ENCODE measurements at regions not wholly inside any gene's neighbourhood (a gene's known extent, or its start where the extent isn't known, plus 50 kb on each side); places are given as distances from the start of the nearest gene placed in this dataset.

DNA sequence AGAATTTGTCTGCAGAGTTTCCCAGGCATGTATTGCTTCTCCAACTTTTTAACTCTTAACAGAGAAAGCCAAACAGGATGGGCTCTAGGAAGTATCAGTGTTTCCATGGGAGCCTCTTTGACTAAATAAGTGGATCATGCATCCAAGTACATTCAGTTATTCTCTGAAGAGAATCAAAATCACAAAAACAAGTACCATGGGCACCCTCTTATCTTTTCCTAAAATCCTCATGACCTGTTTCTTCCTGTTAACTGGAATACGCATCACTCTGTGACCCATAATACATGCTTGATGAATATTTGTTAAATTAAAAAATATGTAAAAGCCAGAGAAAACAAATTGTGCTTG, 186.9 kb upstream of the MGMT start:
- Mint-ChIP-seq H3K4me1 (no peaks in the 10 kb centered on the region), H3K9me3 (peaks cover 6% of the 10 kb centered on the region), H3K27ac (no peak overlapping the region), H3K4me3 (no peak overlapping the region), H3K36me3 (ENCODE audit: low read depth) (no peaks in the 10 kb centered on the region), H3K27me3 (peaks cover 7% of the 10 kb centered on the region)
- intact Hi-C loops (cut with micrococcal nuclease) = no loop called here
- POLR2A ChIA-PET = no interaction called here
- DNase-seq (no peak), ATAC-seq (ENCODE audit: low read depth) (no peak)
- TF ChIP-seq, protein P1, sequence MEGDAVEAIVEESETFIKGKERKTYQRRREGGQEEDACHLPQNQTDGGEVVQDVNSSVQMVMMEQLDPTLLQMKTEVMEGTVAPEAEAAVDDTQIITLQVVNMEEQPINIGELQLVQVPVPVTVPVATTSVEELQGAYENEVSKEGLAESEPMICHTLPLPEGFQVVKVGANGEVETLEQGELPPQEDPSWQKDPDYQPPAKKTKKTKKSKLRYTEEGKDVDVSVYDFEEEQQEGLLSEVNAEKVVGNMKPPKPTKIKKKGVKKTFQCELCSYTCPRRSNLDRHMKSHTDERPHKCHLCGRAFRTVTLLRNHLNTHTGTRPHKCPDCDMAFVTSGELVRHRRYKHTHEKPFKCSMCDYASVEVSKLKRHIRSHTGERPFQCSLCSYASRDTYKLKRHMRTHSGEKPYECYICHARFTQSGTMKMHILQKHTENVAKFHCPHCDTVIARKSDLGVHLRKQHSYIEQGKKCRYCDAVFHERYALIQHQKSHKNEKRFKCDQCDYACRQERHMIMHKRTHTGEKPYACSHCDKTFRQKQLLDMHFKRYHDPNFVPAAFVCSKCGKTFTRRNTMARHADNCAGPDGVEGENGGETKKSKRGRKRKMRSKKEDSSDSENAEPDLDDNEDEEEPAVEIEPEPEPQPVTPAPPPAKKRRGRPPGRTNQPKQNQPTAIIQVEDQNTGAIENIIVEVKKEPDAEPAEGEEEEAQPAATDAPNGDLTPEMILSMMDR (IDR thresholded peaks at IDR 0.05) = no peak
- CTCF ChIA-PET = no interaction called here

DNA sequence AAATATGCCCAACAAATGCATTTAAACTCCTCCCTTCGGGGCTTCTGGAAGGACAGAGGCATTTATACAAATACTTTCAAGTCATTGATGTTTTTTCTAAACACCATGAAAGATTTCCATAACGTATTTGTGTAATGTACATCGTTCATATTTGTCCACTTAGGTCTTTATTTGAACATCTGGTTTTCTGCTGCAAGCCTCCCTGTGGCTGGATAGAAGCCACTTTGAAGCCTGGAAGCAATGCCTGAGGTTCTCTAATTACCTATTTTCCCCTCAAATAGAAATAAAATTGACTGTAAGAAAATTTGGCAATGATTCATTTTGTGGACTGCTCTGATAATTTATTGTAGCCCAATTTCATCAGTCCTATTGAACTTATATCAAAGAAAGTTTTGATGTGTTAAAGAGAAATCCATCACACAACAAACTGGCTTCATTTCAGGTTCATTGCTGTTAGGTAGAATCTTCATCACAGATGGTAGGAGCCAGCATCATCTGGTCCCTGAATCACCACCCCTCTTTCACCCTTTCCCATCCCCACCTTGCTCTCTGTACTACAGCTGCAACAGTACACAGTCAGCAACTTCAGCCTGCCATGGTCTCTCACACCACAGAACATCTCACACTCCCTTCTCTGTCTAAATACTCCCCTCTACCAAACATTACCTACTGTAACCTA, 186.0 kb upstream of the MGMT start:
- intact Hi-C loops (cut with micrococcal nuclease) = no loop called here
- Mint-ChIP-seq H3K9me3 (peaks cover 6% of the 10 kb centered on the region), H3K4me3 (no peak overlapping the region), H3K27me3 (peaks cover 7% of the 10 kb centered on the region), H3K4me1 (no peaks in the 10 kb centered on the region), H3K36me3 (ENCODE audit: low read depth) (no peaks in the 10 kb centered on the region), H3K27ac (no peak overlapping the region)
- CTCF ChIA-PET = no interaction called here
- POLR2A ChIA-PET = no interaction called here
- ATAC-seq (ENCODE audit: low read depth) (no peak), DNase-seq (no peak)
- TF ChIP-seq, protein P1 (IDR thresholded peaks at IDR 0.05) = no peak

DNA sequence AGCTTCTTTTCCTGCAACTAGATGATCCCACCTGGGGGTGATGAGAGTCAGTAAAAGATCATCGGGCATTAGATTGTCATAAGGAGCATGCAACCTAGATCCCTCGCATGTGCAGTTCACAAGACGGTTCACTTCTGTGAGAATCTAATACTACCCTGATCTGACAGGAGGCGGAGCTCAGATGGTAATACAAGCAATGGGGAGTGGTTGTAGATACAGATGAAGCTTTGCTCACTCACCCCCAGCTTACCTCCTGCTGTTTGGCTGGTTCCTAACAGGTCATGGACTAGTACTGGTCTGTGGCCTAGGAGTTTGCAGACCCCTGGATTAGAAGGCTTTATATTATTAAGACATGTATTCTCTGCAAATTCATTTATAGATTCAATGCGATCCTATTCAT, 181.6 kb upstream of the MGMT start:
- ChIA-PET POLR2A (no interaction called here), CTCF (no interaction called here)
- Mint-ChIP-seq H3K9me3 (peaks cover 6% of the 10 kb centered on the region), H3K27ac (no peak overlapping the region), H3K4me3 (no peak overlapping the region), H3K36me3 (ENCODE audit: low read depth) (no peaks in the 10 kb centered on the region), H3K27me3 (peaks cover 7% of the 10 kb centered on the region), H3K4me1 (no peaks in the 10 kb centered on the region)
- intact Hi-C loops (cut with micrococcal nuclease) = no loop called here
- ATAC-seq (ENCODE audit: low read depth) (no peak), DNase-seq (no peak)
- TF ChIP-seq, protein P1 (IDR thresholded peaks at IDR 0.05) = no peak

DNA sequence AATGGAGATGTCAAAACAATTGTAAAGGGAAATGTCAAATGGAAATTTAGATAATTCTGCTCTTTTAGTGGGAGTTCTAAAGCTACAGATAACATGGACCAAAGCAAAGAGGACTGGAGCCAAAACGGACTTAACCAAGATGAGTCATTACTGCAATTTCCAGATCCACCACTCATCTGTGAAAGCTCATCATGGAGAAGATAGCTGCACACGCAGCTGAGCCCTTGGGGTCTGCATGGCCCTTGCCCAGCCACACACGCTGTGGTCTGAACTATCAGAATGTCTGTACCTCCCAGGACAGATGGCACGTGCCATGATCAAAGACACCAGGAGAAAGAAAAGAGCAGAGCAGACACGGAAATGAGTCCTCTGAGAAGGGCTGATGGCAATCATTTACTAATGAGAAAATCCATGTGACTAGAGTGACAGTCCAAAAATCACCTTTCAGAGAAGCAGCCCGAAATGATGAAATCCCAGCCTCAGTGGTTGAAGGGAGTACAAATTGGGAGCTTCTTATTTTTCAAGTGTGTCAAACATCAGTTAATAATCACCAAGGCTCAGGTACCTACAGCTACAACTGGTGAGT, 177.9 kb upstream of the MGMT start:
- Mint-ChIP-seq H3K27ac (no peak overlapping the region), H3K4me3 (no peak overlapping the region), H3K9me3 (no peaks in the 10 kb centered on the region), H3K36me3 (ENCODE audit: low read depth) (no peaks in the 10 kb centered on the region), H3K4me1 (no peaks in the 10 kb centered on the region), H3K27me3 (no peaks in the 10 kb centered on the region)
- TF ChIP-seq, protein P1 (IDR thresholded peaks at IDR 0.05) = no peak
- intact Hi-C loops (cut with micrococcal nuclease) = no loop called here
- ChIA-PET CTCF (no interaction called here), POLR2A (no interaction called here)
- no peak for DNase-seq
- no peak for ATAC-seq (ENCODE audit: low read depth)

DNA sequence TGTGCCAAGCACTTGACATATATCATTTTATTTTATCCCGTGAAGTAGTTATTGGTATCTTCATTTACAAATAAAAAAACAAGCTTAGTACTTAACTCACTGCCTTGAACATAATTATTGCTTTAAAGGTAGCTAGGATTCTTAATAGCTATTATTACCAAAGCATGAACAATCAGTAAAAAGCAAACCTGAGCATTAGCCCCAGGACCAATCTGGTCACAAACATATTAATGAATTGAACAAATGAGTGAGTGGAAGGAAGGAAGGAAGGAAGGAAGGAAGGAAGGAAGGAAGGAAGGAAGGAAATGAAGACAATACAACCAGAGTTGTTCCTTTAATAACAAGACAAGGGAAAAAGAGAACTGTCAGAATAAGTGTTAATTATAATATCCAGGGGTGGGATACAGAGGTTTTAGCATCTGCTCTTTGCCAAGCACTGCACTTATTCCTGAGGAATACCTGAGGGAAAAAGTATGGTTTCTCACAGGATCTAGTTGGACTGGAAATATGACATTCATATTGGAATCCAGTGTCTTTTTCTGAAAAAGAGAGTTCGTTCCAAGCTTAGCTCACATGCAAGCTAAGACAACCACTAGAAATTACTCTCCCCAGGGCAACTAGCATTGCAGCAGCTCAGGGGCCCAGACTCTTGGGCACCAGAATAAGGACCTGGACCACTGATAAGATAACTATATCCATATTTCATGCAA, 172.9 kb upstream of the MGMT start:
- H3K4me3 Mint-ChIP-seq = no peak overlapping the region
- no peak for DNase-seq
- POLR2A ChIA-PET = no interaction called here
- CTCF ChIA-PET = no interaction called here
- no peaks in the 10 kb centered on the region for H3K36me3 Mint-ChIP-seq (ENCODE audit: low read depth)
- H3K27ac Mint-ChIP-seq = no peak overlapping the region
- ATAC-seq (ENCODE audit: low read depth) = no peak
- H3K9me3 Mint-ChIP-seq = no peaks in the 10 kb centered on the region
- TF ChIP-seq, protein P1 (IDR thresholded peaks at IDR 0.05) = no peak
- peaks cover 4% of the 10 kb centered on the region for H3K27me3 Mint-ChIP-seq
- intact Hi-C loops (cut with micrococcal nuclease) = no loop called here
- no peaks in the 10 kb centered on the region for H3K4me1 Mint-ChIP-seq
